ENCODE measurements at regions not wholly inside any gene's neighbourhood (a gene's known extent, or its start where the extent isn't known, plus 50 kb on each side); places are given as distances from the start of the nearest gene placed in this dataset.

GRCh38 chr1:69055194-69055593 lies 512.5 kb upstream of the LRRC7 start:
- ATAC-seq = no peak
- no peak for TF ChIP-seq ESRRG (CRISPR knock-in tag; IDR thresholded peaks at IDR 0.05)
- no peak for TF ChIP-seq TCF4 (CRISPR knock-in tag; IDR thresholded peaks at IDR 0.05; ENCODE audit: borderline replicate concordance)
- no peak for TF ChIP-seq ZFP3 (CRISPR knock-in tag; IDR thresholded peaks at IDR 0.05)
- TF ChIP-seq, protein P1, sequence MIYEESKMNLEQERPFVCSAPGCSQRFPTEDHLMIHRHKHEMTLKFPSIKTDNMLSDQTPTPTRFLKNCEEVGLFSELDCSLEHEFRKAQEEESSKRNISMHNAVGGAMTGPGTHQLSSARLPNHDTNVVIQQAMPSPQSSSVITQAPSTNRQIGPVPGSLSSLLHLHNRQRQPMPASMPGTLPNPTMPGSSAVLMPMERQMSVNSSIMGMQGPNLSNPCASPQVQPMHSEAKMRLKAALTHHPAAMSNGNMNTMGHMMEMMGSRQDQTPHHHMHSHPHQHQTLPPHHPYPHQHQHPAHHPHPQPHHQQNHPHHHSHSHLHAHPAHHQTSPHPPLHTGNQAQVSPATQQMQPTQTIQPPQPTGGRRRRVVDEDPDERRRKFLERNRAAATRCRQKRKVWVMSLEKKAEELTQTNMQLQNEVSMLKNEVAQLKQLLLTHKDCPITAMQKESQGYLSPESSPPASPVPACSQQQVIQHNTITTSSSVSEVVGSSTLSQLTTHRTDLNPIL (CRISPR knock-in tag; IDR thresholded peaks at IDR 0.05; ENCODE audit: low read depth) = no peak
- TF ChIP-seq ZC3H10 (CRISPR knock-in tag; IDR thresholded peaks at IDR 0.05) = no peak
- TF ChIP-seq ZNF8 (CRISPR knock-in tag; IDR thresholded peaks at IDR 0.05) = no peak
- no peak for TF ChIP-seq GLIS3 (CRISPR knock-in tag; IDR thresholded peaks at IDR 0.05)
- no peak for TF ChIP-seq PATZ1 (CRISPR knock-in tag; IDR thresholded peaks at IDR 0.05; ENCODE audit: borderline replicate concordance)
- TF ChIP-seq POU6F1 (CRISPR knock-in tag; IDR thresholded peaks at IDR 0.05; ENCODE audit: borderline replicate concordance, low read depth) = no peak
- no peak for TF ChIP-seq ZNF565 (CRISPR knock-in tag; conservative IDR thresholded peaks at IDR 0.05; ENCODE audit: low read depth)
- TF ChIP-seq PPARA (CRISPR knock-in tag; IDR thresholded peaks at IDR 0.05; ENCODE audit: borderline replicate concordance) = no peak
- no peak for TF ChIP-seq ZNF70 (CRISPR knock-in tag; IDR thresholded peaks at IDR 0.05)

DNA sequence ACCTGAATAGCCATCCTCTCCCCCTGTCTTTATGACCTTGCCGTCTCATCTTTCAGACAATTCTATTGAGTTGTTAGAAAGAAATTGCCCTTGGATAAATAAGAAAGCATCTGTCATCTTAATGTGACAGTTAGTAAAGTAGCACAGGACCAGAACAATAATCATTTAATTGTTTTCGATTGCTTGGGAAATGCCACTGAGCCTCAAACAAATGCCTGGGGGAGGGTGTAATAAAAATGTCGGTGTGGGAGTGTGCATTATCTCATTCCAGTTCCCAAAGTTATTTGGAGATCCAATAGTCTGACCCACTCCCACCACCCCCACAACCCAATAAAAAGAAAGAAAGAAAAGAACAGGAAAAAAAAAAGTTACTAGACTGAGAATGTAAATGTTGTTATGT lies 509.3 kb upstream of the LRRC7 start:
- TF ChIP-seq RARB (CRISPR knock-in tag; IDR thresholded peaks at IDR 0.05) (no peak), BACH2 (CRISPR knock-in tag; IDR thresholded peaks at IDR 0.05; ENCODE audit: borderline replicate concordance) (no peak), PATZ1 (CRISPR knock-in tag; IDR thresholded peaks at IDR 0.05; ENCODE audit: borderline replicate concordance) (no peak), ISL1 (CRISPR knock-in tag; IDR thresholded peaks at IDR 0.05) (no peak), PPARA (CRISPR knock-in tag; IDR thresholded peaks at IDR 0.05; ENCODE audit: borderline replicate concordance) (no peak), CSRNP3 (CRISPR knock-in tag; IDR thresholded peaks at IDR 0.05) (no peak), ZFP3 (CRISPR knock-in tag; IDR thresholded peaks at IDR 0.05) (no peak), ESRRG (CRISPR knock-in tag; IDR thresholded peaks at IDR 0.05) (no peak), SNAI2 (CRISPR knock-in tag; IDR thresholded peaks at IDR 0.05) (no peak), CSDC2 (CRISPR knock-in tag; IDR thresholded peaks at IDR 0.05) (no peak), TSHZ2 (CRISPR knock-in tag; IDR thresholded peaks at IDR 0.05) (no peak), ZNF8 (CRISPR knock-in tag; IDR thresholded peaks at IDR 0.05) (no peak)
- no peak for ATAC-seq
